Endodermal cell (in vitro differentiated cells): ENCODE measurements at regions not wholly inside any gene's neighbourhood (a gene's known extent, or its start where the extent isn't known, plus 50 kb on each side); places are given as distances from the start of the nearest gene placed in this dataset.

Experiments
- DNase-seq: peaks from one replicate; pipeline ENCODE4 v3.0.0-alpha.2; 2017
- H3K27ac ChIP-seq: 2 replicates; pipeline ENCODE4 v1.5.1; 2013; ENCODE audit warnings: mild to moderate bottlenecking, low read depth, low read length, moderate library complexity
- H3K27me3 ChIP-seq: 2 replicates; pipeline ENCODE4 v1.6.1; 2013; ENCODE audit warnings: mild to moderate bottlenecking, low read length, moderate library complexity; ENCODE audit not compliant: insufficient read depth, control insufficient read depth, poor library complexity, severe bottlenecking
- H3K36me3 ChIP-seq: 2 replicates; pipeline ENCODE4 v1.7.0; 2013; ENCODE audit warnings: mild to moderate bottlenecking, low read length, moderate library complexity; ENCODE audit not compliant: control insufficient read depth, insufficient read depth
- H3K4me1 ChIP-seq: one replicate; pipeline ENCODE4 v1.7.0; 2013; ENCODE audit warnings: low read length; ENCODE audit not compliant: control insufficient read depth, insufficient read depth
- H3K4me3 ChIP-seq: 2 replicates; pipeline ENCODE4 v1.5.1; 2013; ENCODE audit warnings: mild to moderate bottlenecking, low read length, moderate library complexity
- H3K9ac ChIP-seq: 2 replicates; pipeline ENCODE4 v1.6.1; 2013; ENCODE audit warnings: mild to moderate bottlenecking, low read length, moderate library complexity; ENCODE audit not compliant: poor library complexity, severe bottlenecking; ENCODE audit errors: extremely low read depth
- H3K9me3 ChIP-seq: 2 replicates; pipeline ENCODE4 v1.6.1; 2013; ENCODE audit warnings: mild to moderate bottlenecking, low read length, moderate library complexity; ENCODE audit not compliant: control insufficient read depth
- H3K27ac Mint-ChIP-seq: 2 replicates; pipeline ENCODE4 v1.8.0; 2020; ENCODE audit warnings: mixed read lengths
- H3K27me3 Mint-ChIP-seq: 2 replicates; pipeline ENCODE4 v1.8.0; 2021; ENCODE audit warnings: mild to moderate bottlenecking, mixed read lengths; ENCODE audit not compliant: insufficient read depth
- H3K36me3 Mint-ChIP-seq: 2 replicates; pipeline ENCODE4 v1.8.0; 2020; ENCODE audit warnings: low read depth, mixed read lengths
- H3K4me1 Mint-ChIP-seq: 2 replicates; pipeline ENCODE4 v1.8.0; 2020; ENCODE audit warnings: mixed read lengths
- H3K4me3 Mint-ChIP-seq: 2 replicates; pipeline ENCODE4 v1.8.0; 2020; ENCODE audit warnings: mild to moderate bottlenecking, moderate library complexity, mixed read lengths
- H3K9me3 Mint-ChIP-seq: 2 replicates; pipeline ENCODE4 v1.8.0; 2020; ENCODE audit warnings: mild to moderate bottlenecking, mixed read lengths
- WGBS, 2 experiments: methylation state at CpG; one replicate each; pipeline versions ENCODE4 v1.1.5 to v1.1.7; 2013; ENCODE audit warnings: missing lambda C conversion rate in 2 of 2, mixed read lengths in 1 of 2; ENCODE audit not compliant: insufficient coverage in 1 of 2, insufficient read length in 1 of 2; 5-methylcytosine and 5-hydroxymethylcytosine counted together
- TF ChIP-seq, protein P1 (sequence below): fragments of 200-600 bp; sonication (generic); conservative IDR thresholded peaks from 2 replicates; pipeline ENCODE4 v1.5.0; 2021; ENCODE audit warnings: antibody characterized with exemption, mild to moderate bottlenecking

- Histone ChIP-seq H3K9me3 (peaks cover 46% of the 10 kb centered on the region), H3K27me3 (no peaks in the 10 kb centered on the region), H3K9ac (no peak overlapping the region), H3K4me1 (no peaks in the 10 kb centered on the region), H3K36me3 (no peaks in the 10 kb centered on the region), H3K4me3 (no peak overlapping the region), H3K27ac (no peak overlapping the region)
- TF ChIP-seq, protein P1, sequence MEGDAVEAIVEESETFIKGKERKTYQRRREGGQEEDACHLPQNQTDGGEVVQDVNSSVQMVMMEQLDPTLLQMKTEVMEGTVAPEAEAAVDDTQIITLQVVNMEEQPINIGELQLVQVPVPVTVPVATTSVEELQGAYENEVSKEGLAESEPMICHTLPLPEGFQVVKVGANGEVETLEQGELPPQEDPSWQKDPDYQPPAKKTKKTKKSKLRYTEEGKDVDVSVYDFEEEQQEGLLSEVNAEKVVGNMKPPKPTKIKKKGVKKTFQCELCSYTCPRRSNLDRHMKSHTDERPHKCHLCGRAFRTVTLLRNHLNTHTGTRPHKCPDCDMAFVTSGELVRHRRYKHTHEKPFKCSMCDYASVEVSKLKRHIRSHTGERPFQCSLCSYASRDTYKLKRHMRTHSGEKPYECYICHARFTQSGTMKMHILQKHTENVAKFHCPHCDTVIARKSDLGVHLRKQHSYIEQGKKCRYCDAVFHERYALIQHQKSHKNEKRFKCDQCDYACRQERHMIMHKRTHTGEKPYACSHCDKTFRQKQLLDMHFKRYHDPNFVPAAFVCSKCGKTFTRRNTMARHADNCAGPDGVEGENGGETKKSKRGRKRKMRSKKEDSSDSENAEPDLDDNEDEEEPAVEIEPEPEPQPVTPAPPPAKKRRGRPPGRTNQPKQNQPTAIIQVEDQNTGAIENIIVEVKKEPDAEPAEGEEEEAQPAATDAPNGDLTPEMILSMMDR = no peak
- peaks cover 8% of the 10 kb centered on the region for H3K9me3 Mint-ChIP-seq
- H3K36me3 Mint-ChIP-seq = no peaks in the 10 kb centered on the region
- 17 to 30% methylated on average over 1 to 3 of the region's 4 CpGs for WGBS, 2 experiments
- no peaks in the 10 kb centered on the region for H3K4me1 Mint-ChIP-seq
- no peak for DNase-seq
- H3K27me3 Mint-ChIP-seq = no peaks in the 10 kb centered on the region
- no peak overlapping the region for H3K27ac Mint-ChIP-seq
- no peak overlapping the region for H3K4me3 Mint-ChIP-seq
These were observed 420.3 kb downstream of the SOCS6 start for GRCh38 chr18:70709144-70709543.

- Histone ChIP-seq H3K36me3 (no peaks in the 10 kb centered on the region), H3K27ac (no peak overlapping the region), H3K9ac (no peak overlapping the region), H3K9me3 (peaks cover 45% of the 10 kb centered on the region), H3K27me3 (no peaks in the 10 kb centered on the region), H3K4me1 (no peaks in the 10 kb centered on the region), H3K4me3 (no peak overlapping the region)
- 53 to 56% methylated on average over 3 of the region's 3 CpGs for WGBS, 2 experiments
- Mint-ChIP-seq H3K27ac (no peak overlapping the region), H3K4me1 (no peaks in the 10 kb centered on the region), H3K4me3 (no peak overlapping the region), H3K27me3 (no peaks in the 10 kb centered on the region), H3K36me3 (no peaks in the 10 kb centered on the region), H3K9me3 (no peaks in the 10 kb centered on the region)
- TF ChIP-seq, protein P1 = no peak
- no peak for DNase-seq
These were observed 417.1 kb downstream of the SOCS6 start for GRCh38 chr18:70705831-70706416.

DNA sequence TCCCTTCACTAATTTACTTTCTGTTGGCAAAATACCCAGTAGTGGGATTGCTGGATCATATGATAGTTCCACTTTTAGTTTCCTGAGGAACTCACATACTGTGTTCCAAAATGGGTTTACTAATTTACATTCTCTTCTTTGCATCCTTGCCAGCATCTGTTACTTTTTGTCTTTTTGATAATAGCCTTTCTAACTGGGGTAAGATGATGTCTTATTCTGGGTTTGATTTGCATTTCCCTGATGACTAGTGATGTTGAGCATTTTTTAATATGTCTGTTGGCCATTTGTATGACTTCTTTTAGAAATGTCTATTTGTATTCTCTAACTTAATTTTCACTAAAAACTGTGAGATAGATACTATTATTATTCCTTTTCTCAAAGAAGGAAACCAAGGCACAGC, 411.7 kb downstream of the SOCS6 start:
- Histone ChIP-seq H3K9me3 (peaks cover 53% of the 10 kb centered on the region), H3K36me3 (no peaks in the 10 kb centered on the region), H3K27ac (no peak overlapping the region), H3K27me3 (no peaks in the 10 kb centered on the region), H3K4me3 (no peak overlapping the region), H3K9ac (no peak overlapping the region), H3K4me1 (no peaks in the 10 kb centered on the region)
- Mint-ChIP-seq H3K9me3 (peaks cover 2% of the 10 kb centered on the region), H3K27ac (no peak overlapping the region), H3K36me3 (no peaks in the 10 kb centered on the region), H3K4me3 (no peak overlapping the region), H3K27me3 (no peaks in the 10 kb centered on the region), H3K4me1 (no peaks in the 10 kb centered on the region)
- DNase-seq = no peak
- TF ChIP-seq, protein P1 = no peak
